Esophagus muscularis mucosa (tissue), 3 donors: ENCODE measurements at regions not wholly inside any gene's neighbourhood (a gene's known extent, or its start where the extent isn't known, plus 50 kb on each side); places are given as distances from the start of the nearest gene placed in this dataset.

Experiments used
- CTCF ChIP-seq, 3 experiments: fragments of 200-600 bp in 2 of 3; fragments of 450-650 bp in 1 of 3; sonication (generic) in 2 of 3; IDR thresholded peaks; one replicate each; pipeline ENCODE4 v1.5.1; 2017 to 2019; ENCODE audit warnings: antibody characterized with exemption in 3 of 3, mild to moderate bottlenecking in 2 of 3, moderate library complexity in 1 of 3
- POLR2A ChIP-seq: fragments of 450-650 bp; IDR thresholded peaks from one replicate; pipeline ENCODE4 v1.6.1; 2017; ENCODE audit warnings: antibody characterized with exemption, moderate library complexity, mild to moderate bottlenecking, low read depth
- POLR2AphosphoS5 ChIP-seq, 2 donors: sonication (generic); formaldehyde crosslinking; IDR thresholded peaks; one replicate each; pipeline ENCODE4 v1.6.1; 2017; ENCODE audit warnings: antibody characterized with exemption in 2 of 2

GRCh38 chr20:22404419-22405170, 179.8 kb downstream of the FOXA2 start:
- TF ChIP-seq POLR2A (no peak), POLR2AphosphoS5 (IDR thresholded peaks at IDR 0.05) (no peak), CTCF (IDR thresholded peaks at IDR 0.05) (no peak)
